GM19452 (cell line): ENCODE measurements at regions not wholly inside any gene's neighbourhood (a gene's known extent, or its start where the extent isn't known, plus 50 kb on each side); places are given as distances from the start of the nearest gene placed in this dataset.
"Not testable (repeated sequence)": the region's sequence is repeated elsewhere in the genome, so short reads cannot be mapped to it uniquely, and the experiment has no call there.

Experiments
- ATAC-seq: cut with Tn5 transposase; IDR thresholded peaks from one replicate; pipeline ENCODE4 v1.9.1; 2021; ENCODE audit not compliant: unreplicated experiment

DNA sequence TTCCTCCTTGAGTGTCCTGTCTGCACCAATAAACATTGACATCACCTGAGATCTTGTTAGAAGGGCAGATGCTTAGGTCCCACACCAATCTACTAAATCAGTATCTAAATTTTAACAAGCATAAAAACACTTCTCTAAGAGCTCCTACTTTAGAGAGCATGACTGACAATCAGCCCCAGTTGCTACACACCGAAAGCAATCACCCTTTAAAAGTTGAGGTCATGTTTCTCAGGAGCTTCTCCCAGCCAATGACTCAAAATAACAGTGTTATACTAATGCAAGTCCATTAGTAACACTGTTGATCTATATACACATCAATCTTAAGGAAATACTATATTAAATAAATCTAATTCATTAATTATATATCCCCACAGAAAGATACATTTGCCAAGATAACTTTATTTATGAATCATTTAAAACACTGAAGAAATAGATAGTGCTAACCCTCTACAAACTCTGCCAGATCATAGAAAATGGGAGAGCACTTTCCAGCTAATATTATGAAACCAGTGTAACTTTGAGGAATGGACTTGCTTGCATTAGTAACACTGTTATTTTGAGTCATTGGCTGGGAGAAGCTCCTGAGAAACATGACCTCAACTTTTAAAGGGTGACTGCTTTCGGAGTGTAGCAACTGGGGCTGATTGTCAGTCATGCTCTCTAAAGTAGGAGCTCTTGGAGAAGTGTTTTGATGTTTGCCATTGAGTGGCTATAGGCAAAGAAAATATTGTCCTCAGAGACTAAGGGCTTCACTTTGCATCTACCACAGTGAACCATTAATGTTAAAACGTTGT, 109.8 kb upstream of the HDX start:
- no peak for ATAC-seq

DNA sequence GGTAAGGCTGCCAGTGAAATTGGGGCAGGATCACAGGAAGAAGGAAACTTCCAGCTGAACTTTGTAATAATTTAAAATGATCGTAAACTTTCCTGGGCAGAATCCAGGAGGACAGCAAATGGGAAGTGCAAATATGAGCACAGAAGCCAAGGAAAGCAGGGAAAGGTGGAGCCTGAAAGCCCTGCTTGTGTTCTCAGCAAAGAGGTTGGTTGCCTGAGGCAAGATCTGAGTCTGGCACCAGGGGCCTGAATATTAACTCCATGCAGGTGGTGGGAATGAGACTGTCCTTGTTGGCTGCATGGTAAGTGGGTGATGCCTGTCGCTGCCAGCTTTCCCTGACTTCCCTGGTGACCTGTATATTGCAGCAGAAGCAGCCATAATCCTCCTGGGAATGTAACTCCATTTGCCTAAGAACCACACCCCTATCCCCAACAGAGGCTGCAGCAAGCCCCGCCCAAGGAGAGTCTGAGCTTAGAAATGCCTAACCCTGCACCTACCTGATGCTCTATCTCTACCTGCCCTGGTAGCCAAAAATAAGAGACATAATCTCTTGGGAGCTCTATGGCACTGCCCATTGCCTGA, 132.0 kb upstream of the HDX start:
- ATAC-seq = no peak

DNA sequence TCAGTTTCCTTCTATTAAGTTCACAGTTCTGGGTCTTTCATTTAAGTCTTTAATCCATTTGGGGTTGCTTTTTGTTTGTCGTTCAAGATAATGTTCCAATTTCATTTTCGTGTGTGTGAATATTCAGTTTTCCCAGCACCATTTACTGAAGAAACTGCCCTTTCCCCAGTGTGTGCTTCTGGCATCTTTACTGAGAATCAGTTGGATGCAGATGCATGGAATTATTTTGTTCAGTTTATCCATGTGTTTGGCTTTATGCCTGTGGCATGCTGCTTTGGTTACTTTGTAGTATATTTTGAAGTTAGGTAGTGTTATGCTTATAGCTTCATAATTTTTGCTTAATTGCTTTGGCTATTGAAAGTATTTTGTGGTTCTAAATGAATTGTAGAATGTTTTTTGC, 163.8 kb upstream of the HDX start:
- ATAC-seq = no peak

DNA sequence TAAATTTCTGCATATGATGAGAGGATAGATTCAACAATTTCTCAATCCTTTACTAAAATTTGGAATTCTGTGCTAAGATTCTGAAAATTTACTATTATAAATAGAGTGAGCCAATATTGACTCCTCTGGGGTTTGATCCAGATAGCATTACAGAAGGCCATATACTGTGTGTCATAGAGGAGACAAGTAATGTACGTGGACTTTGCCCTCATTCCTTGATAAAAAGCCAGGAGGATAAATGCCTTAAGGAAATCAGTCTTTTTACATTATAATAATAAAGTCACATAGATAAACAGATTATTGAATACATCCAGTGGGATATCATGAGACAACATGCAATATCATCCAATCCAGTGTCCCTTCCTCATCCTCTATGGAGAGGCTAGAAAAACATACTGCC, 188.0 kb upstream of the HDX start:
- ATAC-seq = no peak

DNA sequence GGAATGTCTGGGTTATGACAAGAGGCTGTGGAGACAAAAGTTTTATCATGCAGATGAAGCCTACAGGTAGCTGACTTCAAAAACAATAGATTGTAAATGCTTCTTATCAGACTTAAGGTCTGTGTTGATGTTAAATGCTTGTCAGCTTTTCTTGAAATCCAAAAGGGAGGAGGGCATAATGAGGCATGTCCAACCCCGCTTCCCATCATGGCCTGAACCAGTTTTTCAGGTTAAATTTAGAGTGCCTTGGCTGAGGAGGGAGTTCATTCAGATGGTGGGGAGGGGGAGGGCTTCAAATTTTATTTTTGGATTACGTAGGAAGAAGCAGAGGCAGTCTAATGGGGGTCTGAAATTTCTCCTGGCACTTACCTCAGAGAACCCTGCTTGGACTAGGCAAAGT, 207.7 kb upstream of the HDX start:
- no peak for ATAC-seq

DNA sequence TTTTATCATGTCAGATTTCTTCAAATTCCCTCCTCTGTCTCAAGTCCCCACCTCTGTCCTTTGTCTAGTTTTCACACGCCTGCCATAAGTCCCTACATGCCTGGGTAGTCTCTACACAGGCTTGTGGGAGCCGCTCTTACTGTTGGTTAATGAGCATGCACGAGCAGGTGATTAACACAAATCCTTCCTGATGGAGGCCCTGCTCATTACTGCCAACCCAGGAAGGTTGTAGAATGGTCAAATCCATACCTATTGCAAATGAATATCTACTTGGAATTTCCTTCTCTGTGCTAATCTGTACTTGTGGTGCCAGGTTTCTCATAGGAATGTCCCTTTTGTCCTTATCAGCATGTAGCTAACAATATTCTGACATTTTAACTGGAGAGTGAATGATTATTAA, 208.4 kb upstream of the HDX start:
- no peak for ATAC-seq

DNA sequence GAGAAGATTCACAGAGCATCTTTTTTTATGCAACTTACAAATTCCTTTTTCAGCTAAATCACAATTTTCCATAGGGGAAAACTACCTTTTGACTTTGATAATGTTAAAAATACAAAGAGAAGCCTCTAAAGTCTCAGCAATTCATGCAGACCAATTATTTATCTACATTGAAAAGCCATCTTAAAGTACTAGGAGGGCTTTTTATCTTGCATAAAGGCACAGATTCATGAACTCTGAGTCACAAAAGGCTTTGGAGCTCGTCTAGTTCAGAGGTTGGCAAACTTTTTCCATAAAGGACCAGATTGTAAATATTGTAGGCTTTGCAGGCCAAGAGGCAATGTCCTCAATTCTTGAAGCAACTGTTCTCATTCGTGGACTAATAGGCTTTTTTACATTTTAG, 210.4 kb upstream of the HDX start:
- ATAC-seq = no peak

DNA sequence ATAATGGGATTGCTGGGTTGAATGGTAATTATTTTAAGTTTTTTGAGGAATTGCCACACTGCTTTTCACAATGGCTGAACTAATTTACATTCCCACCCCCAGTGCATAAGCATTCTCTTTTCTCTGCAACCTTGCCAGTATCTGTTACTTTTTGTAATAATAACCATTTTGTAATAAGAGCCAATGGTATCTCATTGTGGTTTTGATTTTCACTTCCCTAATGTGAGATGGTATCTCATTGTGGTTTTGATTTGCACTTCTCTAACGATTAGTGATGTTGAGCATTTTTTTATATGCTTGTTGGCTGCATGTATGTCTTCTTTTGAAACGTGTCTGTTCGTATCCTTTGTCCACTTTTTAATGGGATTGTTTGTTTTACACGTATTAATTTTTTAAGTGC, 213.1 kb upstream of the HDX start:
- ATAC-seq = no peak

DNA sequence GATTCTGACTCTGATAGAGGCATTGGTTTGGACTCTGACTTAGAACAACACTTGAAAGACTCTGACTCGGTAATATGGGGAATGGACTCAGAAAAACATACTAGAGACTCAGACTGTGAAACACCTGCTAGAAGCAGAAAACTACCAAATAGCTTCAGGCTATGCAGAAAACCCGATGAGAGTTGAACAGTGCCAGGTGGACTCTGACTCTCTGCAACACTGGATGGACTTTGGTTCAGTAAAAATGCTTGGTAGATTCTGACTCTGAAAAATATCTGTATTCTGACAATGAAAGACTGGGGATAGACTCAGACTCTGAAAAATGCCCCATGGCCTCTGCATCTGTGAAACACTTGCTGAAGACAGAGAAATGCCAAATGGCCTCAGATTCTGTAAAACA, 215.1 kb upstream of the HDX start:
- ATAC-seq = no peak

DNA sequence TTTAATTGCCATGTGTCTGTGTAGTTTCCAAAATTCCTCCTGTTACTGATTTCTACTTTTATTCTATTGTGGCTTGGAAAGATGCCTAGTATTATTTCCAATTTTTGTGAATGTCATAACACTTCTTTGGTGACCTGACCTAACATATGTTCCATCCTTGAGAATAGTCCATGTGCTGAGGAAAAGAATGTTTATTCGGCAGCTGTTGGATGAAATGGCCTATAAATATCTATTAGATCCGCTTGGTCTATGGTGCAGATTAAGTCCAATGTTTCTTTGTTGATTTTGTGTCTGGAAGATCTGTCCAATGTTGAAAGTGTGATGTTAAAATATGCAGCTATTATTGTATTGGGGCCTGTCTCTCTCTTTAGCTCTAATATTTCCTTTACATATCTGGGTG, 219.2 kb upstream of the HDX start:
- ATAC-seq = no peak

DNA sequence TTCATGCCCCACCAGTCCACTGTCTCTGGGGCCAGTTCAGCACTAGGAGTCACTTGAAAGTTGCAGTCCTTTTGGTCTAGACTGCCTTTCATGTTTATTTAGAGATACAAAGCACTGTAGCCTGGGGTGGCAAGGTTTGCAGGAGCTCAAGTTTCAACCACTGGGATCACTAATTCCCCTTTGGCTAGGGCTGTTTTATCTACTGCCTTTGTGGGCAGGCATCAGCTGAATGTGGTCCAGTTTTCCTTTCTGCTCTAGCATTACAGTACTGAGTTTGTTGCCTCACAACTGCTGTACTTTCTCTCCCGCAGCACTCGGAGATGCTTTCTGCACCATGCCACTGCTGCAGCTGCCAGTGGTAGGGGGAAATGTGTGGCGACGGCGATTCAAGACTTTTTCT, 222.3 kb upstream of the HDX start:
- no peak for ATAC-seq

DNA sequence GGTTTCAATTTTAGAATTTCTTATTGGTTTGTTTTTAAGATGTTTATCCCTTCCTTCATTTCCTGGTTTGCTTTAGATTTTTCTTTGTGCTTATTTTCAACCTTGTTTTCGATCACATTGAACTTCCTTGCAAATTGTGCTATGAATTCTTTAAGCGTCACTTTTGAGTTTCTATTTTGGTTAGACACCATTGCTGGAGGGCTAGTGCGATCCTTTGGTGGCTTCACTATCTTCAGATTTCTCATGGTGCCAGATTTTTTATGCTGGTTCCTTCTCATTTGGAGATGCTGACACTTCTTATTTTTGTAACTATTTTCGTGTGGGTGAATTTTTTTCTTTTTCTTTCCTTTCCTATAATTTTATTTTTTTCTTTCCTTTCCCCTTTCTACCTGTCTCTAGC, 227.2 kb upstream of the HDX start:
- no peak for ATAC-seq

DNA sequence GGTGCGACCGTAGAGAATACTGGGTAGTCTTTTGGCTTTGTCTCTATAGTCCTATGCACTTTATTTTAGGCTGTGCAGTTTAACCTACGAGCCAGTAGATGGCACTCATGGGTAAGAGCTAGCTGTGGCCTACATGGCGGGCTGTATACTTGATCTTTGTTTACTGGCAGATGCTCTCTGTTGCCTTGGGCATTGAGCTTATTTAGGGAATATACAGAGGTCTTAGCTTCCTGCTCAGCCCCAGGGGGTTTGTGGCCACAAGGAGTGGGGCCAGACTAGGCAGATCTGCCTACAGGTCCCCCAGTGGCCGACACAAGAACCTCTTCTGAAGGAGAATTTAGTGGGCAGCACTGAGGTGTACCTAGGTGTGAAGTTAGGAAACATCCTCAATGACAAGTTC, 227.6 kb upstream of the HDX start:
- peak; percentile 98 for ATAC-seq

DNA sequence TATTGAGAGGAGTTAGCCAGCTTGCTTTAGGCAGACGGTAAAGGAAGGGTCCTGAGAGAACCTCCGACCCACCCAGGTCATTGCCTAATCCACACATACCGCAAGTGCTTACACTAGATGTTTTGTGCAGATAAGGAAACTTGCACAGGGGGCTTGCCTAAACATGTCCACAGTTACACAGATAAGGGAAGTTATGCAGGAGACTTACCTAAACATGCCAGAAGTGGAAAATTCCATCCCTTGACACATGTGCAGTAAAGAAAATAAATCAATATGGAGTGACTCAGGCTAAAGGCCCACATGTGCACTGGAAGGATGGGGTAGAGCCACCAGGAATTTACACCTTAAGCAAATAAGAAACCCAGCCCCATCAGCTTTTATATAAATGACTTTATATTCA, 232.8 kb upstream of the HDX start:
- ATAC-seq = no peak

DNA sequence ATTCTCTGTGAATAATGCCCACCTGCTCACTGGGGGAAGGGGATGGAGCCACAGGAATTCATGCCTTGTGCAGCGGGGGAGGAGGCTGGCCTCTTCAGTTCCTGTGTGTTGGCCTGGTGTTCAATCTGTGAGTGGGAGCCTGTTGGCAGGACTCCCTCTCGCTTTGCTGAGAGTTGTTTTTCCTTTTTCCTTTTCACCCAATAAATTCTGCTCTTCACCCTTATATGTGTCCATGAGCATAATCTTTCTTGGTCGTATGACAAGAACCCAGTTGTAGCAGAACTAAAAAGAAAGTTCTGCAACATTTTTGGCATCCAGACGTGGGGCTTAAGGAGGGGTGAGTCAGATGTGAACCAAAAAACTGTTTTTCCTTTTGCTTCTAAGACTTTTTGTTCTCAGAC, 235.2 kb upstream of the HDX start:
- no peak for ATAC-seq

DNA sequence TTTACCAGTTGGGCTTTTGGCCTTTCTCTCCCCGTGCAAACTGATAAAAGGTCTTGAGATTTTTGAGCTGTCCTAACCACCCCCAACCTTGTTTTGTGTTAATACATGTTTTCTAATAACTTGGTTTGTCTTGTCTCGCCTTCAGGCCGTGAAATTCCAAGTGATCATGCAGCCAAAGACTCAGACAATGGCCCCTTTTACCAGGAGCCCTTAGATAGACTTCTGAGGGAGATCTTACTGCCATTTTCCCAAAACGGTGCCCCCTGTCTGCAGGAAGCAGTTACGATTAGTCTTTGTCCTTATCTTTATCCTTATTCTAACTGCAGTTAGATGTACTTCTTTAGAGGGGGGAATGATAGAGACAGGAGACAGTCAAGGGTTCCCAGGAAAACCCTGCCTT, 245.3 kb upstream of the HDX start:
- ATAC-seq = no peak

DNA sequence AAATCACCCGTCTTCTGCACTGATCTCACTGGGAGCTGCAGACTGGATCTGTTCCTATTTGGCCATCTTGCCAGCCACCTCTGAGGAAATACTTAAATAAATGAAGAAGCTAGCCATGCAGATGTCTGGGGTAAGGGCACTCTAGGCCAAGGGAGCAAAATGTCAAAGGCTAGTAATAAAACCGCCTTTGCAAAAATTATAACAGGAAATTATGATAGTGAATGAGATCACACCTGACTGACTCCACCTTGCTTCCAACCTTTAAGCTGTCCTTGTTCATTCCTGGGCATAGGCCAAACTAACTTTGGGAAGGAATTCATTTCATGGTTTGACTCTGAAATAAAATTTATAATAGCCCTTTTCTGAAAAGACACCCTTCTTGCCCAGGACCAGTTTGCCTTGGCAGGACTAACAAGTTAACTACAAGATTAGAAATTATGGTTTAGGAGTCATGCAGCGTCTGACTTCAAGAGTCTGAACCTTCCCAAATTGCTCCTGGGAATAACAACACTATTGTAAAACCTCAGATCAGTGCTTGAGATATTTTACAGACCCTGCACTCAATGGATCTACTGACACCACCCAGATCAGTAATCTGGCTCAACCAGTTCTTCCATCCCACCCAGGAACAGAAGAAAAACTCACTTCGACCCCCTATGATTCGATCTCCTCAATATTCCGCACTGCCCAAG, 246.9 kb upstream of the HDX start:
- no peak for ATAC-seq

DNA sequence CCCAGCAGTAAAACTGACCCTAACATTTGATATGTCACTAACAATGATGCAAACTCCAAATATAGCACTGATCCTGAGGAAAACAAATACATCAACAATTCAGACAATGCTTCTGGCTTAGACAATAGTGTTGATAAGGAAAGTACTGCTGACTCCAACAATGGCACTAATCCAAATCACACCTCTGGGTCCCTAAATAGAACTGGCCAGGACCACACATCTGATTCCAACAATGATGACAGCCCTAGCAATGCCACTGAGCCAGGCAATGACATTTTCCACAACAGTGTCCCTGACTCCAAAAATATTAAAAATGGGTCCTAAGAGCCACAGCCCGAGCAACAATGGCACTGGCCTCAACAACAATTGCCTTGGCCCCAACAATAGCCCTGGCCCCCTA, 243.1 kb upstream of the APOOL start:
- no peak for ATAC-seq

DNA sequence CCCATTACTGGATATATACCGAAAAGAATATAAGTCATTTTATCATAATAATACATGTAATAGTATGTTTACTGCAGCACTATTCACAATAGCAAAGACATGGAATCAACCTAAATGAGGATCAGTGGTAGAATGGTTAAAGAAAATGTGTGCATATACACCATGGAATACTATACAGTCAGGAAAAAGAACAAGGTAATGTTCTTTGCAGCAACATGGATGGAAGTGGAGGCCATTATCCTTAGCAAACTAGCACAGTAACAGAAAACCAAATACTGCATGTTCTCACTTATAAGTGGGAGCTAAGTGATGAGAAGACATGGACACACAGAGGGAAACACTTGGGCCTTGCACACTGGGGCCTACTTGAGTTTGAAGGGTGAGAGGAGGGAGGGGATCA, 207.4 kb upstream of the APOOL start:
- no peak for ATAC-seq

DNA sequence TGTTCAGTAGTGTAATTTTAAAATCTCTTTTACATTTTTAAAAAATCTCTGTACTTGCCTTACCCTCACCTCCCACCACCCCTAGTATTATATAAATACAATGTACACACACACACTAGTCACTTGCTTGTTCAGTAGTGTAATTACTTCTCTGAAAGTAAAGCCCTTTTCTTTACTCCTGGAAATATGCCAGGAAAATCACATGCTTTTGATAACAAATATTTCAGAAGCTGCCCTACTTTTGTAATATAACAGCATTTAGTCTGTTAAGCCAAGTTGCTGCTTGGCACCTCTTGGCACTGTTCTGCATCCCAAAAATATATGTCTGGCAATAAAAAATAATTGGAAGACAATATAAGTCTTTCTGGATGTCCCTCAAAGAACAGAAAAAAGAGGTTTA, 172.8 kb upstream of the APOOL start:
- no peak for ATAC-seq

DNA sequence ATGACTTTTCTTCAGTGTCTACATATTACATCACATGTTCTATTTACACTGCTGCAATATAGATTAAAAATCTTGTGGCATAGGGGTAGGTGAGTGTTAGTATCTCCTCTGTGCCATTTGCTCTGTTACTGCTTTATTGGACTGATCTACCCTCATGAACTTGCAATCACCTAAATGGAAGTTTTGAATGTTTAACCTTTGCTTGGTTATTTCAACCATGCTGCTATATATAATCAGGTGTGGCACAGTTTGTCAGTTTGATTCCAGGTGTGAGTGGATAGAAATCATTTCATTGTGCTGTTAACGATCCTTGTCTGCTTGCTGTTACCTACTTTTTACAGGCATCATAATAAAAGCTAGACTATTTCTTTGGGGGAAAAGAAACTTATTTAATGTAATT, 157.1 kb upstream of the APOOL start:
- not testable (repeated sequence) for ATAC-seq

DNA sequence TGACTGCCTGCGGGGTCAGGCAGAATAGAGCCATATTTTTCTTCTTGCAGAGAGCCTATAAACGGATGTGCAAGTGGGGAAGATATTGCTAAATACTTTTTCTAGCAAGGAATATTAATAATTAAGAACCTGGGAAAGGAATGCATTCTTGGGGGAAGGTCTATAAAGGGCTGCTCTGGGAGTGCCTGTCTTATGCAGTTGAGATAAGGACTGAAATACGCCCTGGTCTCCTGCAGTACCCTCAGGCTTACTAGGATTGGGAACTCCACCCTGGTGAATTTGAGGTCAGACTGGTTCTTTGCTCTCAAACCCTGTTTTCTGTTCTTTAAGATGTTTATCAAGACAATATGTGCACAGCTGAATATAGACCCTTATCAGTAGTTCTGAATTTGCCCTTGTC, 152.5 kb upstream of the APOOL start:
- not testable (repeated sequence) for ATAC-seq
